GM13976 (cell line): ENCODE measurements at regions not wholly inside any gene's neighbourhood (a gene's known extent, or its start where the extent isn't known, plus 50 kb on each side); places are given as distances from the start of the nearest gene placed in this dataset.

ENCODE experiments used
- DNase-seq: peaks from one replicate; pipeline ENCODE4 v3.0.0; 2012; ENCODE audit warnings: low spot score
- CTCF ChIP-seq: IDR thresholded peaks from 2 replicates; pipeline ENCODE4 v1.5.1; 2012; ENCODE audit warnings: borderline replicate concordance, mild to moderate bottlenecking; ENCODE audit not compliant: insufficient read depth; ENCODE audit errors: extremely low read depth, missing control alignments, control extremely low read depth
- in situ Hi-C: fragments of 300-500 bp; cut with MboI; formaldehyde crosslinking; loops from one replicate; pipeline ENCODE4 v1.12.0; 2022; ENCODE audit warnings: low sequenced_read_pairs, mixed read lengths, inconsistent platforms; ENCODE audit not compliant: unreplicated experiment

GRCh38 chr9:18194316-18194715, 279.6 kb upstream of the ADAMTSL1 start:
- no peak for TF ChIP-seq CTCF
- in situ Hi-C loops = no loop called here

GRCh38 chr9:18195223-18195622, 278.7 kb upstream of the ADAMTSL1 start:
- DNase-seq = no peak
- in situ Hi-C loops = no loop called here
- no peak for TF ChIP-seq CTCF

More at GRCh38 chr9:18194316-18194715, 279.6 kb upstream of the ADAMTSL1 start:
- DNase-seq = no peak

GRCh38 chr9:18202924-18203323, 271.0 kb upstream of the ADAMTSL1 start:
- in situ Hi-C loops = loop anchor here (25.0 kb wide), 1 partner anchor 391 kb away; no protein-coding TSS in a partner anchor
- TF ChIP-seq CTCF = no peak
- DNase-seq = no peak

- in situ Hi-C loops = loop anchor here (25.0 kb wide), 1 partner anchor 395 kb away; no protein-coding TSS in a partner anchor
- TF ChIP-seq CTCF = no peak
- no peak for DNase-seq
Measured at GRCh38 chr9:18207735-18208134, 266.2 kb upstream of the ADAMTSL1 start.

- no peak for TF ChIP-seq CTCF
- in situ Hi-C loops = loop anchor here (25.0 kb wide), 1 partner anchor 396 kb away; no protein-coding TSS in a partner anchor
- DNase-seq = no peak
Measured at GRCh38 chr9:18208166-18209059, 265.5 kb upstream of the ADAMTSL1 start.

GRCh38 chr9:18215626-18216025, 258.3 kb upstream of the ADAMTSL1 start:
- no peak for DNase-seq
- TF ChIP-seq CTCF = no peak
- in situ Hi-C loops = loop anchor here (25.0 kb wide), 1 partner anchor 403 kb away; no protein-coding TSS in a partner anchor
